ENCODE measurements at regions not wholly inside any gene's neighbourhood (a gene's known extent, or its start where the extent isn't known, plus 50 kb on each side); places are given as distances from the start of the nearest gene placed in this dataset.

GRCh38 chr11:116124922-116125714 is 620.9 kb upstream of the CADM1 start:
- DNase-seq (ENCODE audit: low spot score in 2 of 2) = no peak

GRCh38 chr11:116123739-116124138 is 619.5 kb upstream of the CADM1 start:
- Histone ChIP-seq H3K4me1 (no peaks in the 10 kb centered on the region), H3K27me3 (no peaks in the 10 kb centered on the region), H3K36me3 (no peaks in the 10 kb centered on the region), H3K9me3 (no peaks in the 10 kb centered on the region), H3K27ac (no peak overlapping the region), H3K4me3 (no peak overlapping the region)
- DNase-seq (ENCODE audit: low spot score in 2 of 2) = no peak
- no peak for TF ChIP-seq CTCF (IDR thresholded peaks at IDR 0.05)
- intact Hi-C loops (cut with DNase I) = no loop called here

More at GRCh38 chr11:116124922-116125714, 620.9 kb upstream of the CADM1 start:
- intact Hi-C loops (cut with DNase I) = no loop called here
- H3K36me3 ChIP-seq = no peaks in the 10 kb centered on the region
- H3K27me3 ChIP-seq = no peaks in the 10 kb centered on the region
- no peaks in the 10 kb centered on the region for H3K4me1 ChIP-seq
- no peak overlapping the region for H3K27ac ChIP-seq
- no peaks in the 10 kb centered on the region for H3K9me3 ChIP-seq
- H3K4me3 ChIP-seq = no peak overlapping the region
- TF ChIP-seq CTCF (IDR thresholded peaks at IDR 0.05) = no peak

- H3K4me1 ChIP-seq = no peaks in the 10 kb centered on the region
- H3K27ac ChIP-seq = no peak overlapping the region
- H3K36me3 ChIP-seq = no peaks in the 10 kb centered on the region
- H3K27me3 ChIP-seq = no peaks in the 10 kb centered on the region
- no peak for TF ChIP-seq CTCF (IDR thresholded peaks at IDR 0.05)
- intact Hi-C loops (cut with DNase I) = no loop called here
- DNase-seq (ENCODE audit: low spot score in 2 of 2) = no peak
- no peak overlapping the region for H3K4me3 ChIP-seq
- no peaks in the 10 kb centered on the region for H3K9me3 ChIP-seq
These were observed 618.7 kb upstream of the CADM1 start for GRCh38 chr11:116122697-116123472.

GRCh38 chr11:116119158-116119557 is 614.9 kb upstream of the CADM1 start:
- no peak for TF ChIP-seq CTCF (IDR thresholded peaks at IDR 0.05)
- Histone ChIP-seq H3K27me3 (no peaks in the 10 kb centered on the region), H3K4me1 (no peaks in the 10 kb centered on the region), H3K4me3 (no peak overlapping the region), H3K36me3 (no peaks in the 10 kb centered on the region), H3K27ac (no peak overlapping the region), H3K9me3 (no peaks in the 10 kb centered on the region)
- intact Hi-C loops (cut with DNase I) = no loop called here
- DNase-seq (ENCODE audit: low spot score in 2 of 2) = no peak

- DNase-seq (ENCODE audit: low spot score in 2 of 2) = no peak
- Histone ChIP-seq H3K36me3 (no peaks in the 10 kb centered on the region), H3K4me1 (no peaks in the 10 kb centered on the region), H3K9me3 (no peaks in the 10 kb centered on the region), H3K4me3 (no peak overlapping the region), H3K27ac (no peak overlapping the region), H3K27me3 (no peaks in the 10 kb centered on the region)
- intact Hi-C loops (cut with DNase I) = no loop called here
- no peak for TF ChIP-seq CTCF (IDR thresholded peaks at IDR 0.05)
These were observed 613.9 kb upstream of the CADM1 start for GRCh38 chr11:116118138-116118470.
